ENCODE measurements at regions not wholly inside any gene's neighbourhood (a gene's known extent, or its start where the extent isn't known, plus 50 kb on each side); places are given as distances from the start of the nearest gene placed in this dataset.

DNA sequence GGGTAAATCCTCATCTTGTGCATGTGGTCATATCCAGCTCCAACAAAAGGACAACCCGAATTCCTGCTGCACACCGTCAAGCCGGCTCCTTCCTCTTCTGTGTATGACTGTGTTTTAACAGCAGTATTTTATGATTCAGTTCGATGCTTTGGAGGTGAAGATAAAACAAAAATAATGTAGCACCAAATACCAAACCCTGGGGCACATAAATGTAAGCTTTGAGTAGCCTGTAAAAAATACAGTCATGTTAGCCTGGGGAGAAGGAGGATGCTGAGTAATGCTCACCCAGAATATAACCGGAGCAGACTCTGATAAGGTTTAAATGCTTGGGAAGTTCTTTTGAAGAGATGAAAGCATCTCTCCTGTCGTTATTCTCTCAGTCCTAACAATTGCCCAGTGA is 225.0 kb downstream of the SUCLG1 start:
- TF ChIP-seq, protein P1, sequence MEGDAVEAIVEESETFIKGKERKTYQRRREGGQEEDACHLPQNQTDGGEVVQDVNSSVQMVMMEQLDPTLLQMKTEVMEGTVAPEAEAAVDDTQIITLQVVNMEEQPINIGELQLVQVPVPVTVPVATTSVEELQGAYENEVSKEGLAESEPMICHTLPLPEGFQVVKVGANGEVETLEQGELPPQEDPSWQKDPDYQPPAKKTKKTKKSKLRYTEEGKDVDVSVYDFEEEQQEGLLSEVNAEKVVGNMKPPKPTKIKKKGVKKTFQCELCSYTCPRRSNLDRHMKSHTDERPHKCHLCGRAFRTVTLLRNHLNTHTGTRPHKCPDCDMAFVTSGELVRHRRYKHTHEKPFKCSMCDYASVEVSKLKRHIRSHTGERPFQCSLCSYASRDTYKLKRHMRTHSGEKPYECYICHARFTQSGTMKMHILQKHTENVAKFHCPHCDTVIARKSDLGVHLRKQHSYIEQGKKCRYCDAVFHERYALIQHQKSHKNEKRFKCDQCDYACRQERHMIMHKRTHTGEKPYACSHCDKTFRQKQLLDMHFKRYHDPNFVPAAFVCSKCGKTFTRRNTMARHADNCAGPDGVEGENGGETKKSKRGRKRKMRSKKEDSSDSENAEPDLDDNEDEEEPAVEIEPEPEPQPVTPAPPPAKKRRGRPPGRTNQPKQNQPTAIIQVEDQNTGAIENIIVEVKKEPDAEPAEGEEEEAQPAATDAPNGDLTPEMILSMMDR (conservative IDR thresholded peaks at IDR 0.05; ENCODE audit: low read length), result no peak
- TF ChIP-seq EZH2phosphoT487 (IDR thresholded peaks at IDR 0.05; ENCODE audit: borderline replicate concordance), result no peak

All from Loucy (cell line).